OCI-LY3 (cell line): ENCODE measurements at regions not wholly inside any gene's neighbourhood (a gene's known extent, or its start where the extent isn't known, plus 50 kb on each side); places are given as distances from the start of the nearest gene placed in this dataset.

ENCODE experiments used
- H2AFZ ChIP-seq: fragments of 200-600, 300-600 bp; shearing (Covaris generic); 2 replicates; pipeline ENCODE4 v1.6.0; 2014; ENCODE audit warnings: antibody characterized with exemption, low read depth, low read length
- H3K27ac ChIP-seq: fragments of 200-600, 300-600 bp; sonication (generic); 2 replicates; pipeline ENCODE4 v1.5.1; 2014; ENCODE audit warnings: mild to moderate bottlenecking, low read length, moderate library complexity, mixed read lengths
- H3K27me3 ChIP-seq: fragments of 200-600, 300-600 bp; sonication (generic); 2 replicates; pipeline ENCODE4 v1.6.1; 2014; ENCODE audit warnings: low read depth, low read length, mixed read lengths
- H3K36me3 ChIP-seq: fragments of 200-600, 300-600 bp; sonication (generic); replicated peaks from 2 replicates; pipeline ENCODE3; 2014; ENCODE audit warnings: low read depth, low read length, mixed read lengths
- H3K4me1 ChIP-seq: fragments of 300-600, 200-600 bp; sonication (generic); 2 replicates; pipeline ENCODE4 v1.6.1; 2014; ENCODE audit warnings: low read length, mixed read lengths
- H3K4me2 ChIP-seq: fragments of 200-600, 300-600 bp; sonication (generic); 2 replicates; pipeline ENCODE4 v1.6.1; 2014; ENCODE audit warnings: low read length, mixed read lengths
- H3K4me3 ChIP-seq: fragments of 300-600, 200-600 bp; sonication (generic); 2 replicates; pipeline ENCODE4 v1.5.1; 2014; ENCODE audit warnings: antibody characterized with exemption, mild to moderate bottlenecking, low read length, moderate library complexity
- H3K79me2 ChIP-seq: fragments of 300-600, 200-600 bp; shearing (Covaris generic); 2 replicates; pipeline ENCODE4 v1.6.1; 2014; ENCODE audit warnings: mild to moderate bottlenecking, low read length, mixed read lengths
- H3K9ac ChIP-seq: fragments of 300-600, 200-600 bp; shearing (Covaris generic); 2 replicates; pipeline ENCODE4 v1.6.0; 2014; ENCODE audit warnings: mild to moderate bottlenecking, low read length, moderate library complexity
- H3K9me3 ChIP-seq: fragments of 200-600, 300-600 bp; shearing (Covaris generic); 2 replicates; pipeline ENCODE4 v1.6.1; 2014; ENCODE audit warnings: low read length, mixed read lengths; ENCODE audit not compliant: insufficient read depth
- H4K20me1 ChIP-seq: fragments of 200-600, 300-600 bp; sonication (generic); 2 replicates; pipeline ENCODE4 v1.6.1; 2016; ENCODE audit warnings: low read length, mixed read lengths; ENCODE audit not compliant: insufficient read depth
- CTCF ChIP-seq: fragments of 200-600, 300-600 bp; sonication (generic); IDR thresholded peaks from 2 replicates; pipeline ENCODE4 v1.5.1; 2014; ENCODE audit warnings: antibody characterized with exemption, low read length, low read depth
- EZH2phosphoT487 ChIP-seq: fragments of 200-600 bp; shearing (Covaris generic); IDR thresholded peaks from 2 replicates; pipeline ENCODE4 v1.6.1; 2018; ENCODE audit warnings: antibody characterized with exemption, mixed run types, low read depth

- H3K9ac ChIP-seq, result no peak overlapping the region
Measured at GRCh38 chr5:36355516-36355915, 53.8 kb upstream of the RANBP3L start.

DNA sequence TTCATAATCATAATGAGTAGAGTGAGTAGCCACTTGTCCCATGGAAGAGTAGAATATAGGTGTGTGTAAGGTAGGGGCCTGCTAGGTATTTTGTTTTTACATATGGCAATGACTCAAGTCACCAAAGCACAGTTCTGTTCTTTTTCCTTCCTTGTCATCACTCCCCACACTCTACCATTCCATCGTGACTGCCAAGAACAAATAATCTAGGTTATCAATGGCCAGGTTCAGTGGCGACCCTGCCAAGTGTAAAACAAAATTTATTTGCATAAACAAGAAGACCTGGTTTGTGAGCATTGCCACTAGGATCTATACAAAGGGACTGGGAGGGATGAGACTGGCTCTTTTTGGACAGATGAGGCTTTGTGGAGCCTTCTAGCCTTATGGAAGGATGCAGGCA is 55.2 kb upstream of the RANBP3L start:
- Histone ChIP-seq H3K79me2 (no peaks in the 10 kb centered on the region), H3K4me2 (no peak overlapping the region), H3K27me3 (no peaks in the 10 kb centered on the region), H3K9me3 (no peaks in the 10 kb centered on the region), H3K4me1 (no peaks in the 10 kb centered on the region), H2AFZ (no peak overlapping the region), H3K36me3 (no peaks in the 10 kb centered on the region), H3K27ac (no peak overlapping the region), H3K4me3 (no peak overlapping the region), H3K9ac (no peak overlapping the region), H4K20me1 (no peaks in the 10 kb centered on the region)
- TF ChIP-seq EZH2phosphoT487, result no peak
- TF ChIP-seq CTCF, result no peak

More at GRCh38 chr5:36355516-36355915, 53.8 kb upstream of the RANBP3L start:
- H2AFZ ChIP-seq, result no peak overlapping the region
- no peak overlapping the region for H3K4me3 ChIP-seq
- no peaks in the 10 kb centered on the region for H3K79me2 ChIP-seq
- H3K4me1 ChIP-seq, result no peaks in the 10 kb centered on the region
- H3K27me3 ChIP-seq, result no peaks in the 10 kb centered on the region
- H4K20me1 ChIP-seq, result no peaks in the 10 kb centered on the region
- TF ChIP-seq EZH2phosphoT487 (no peak), CTCF (no peak)
- no peaks in the 10 kb centered on the region for H3K36me3 ChIP-seq
- H3K4me2 ChIP-seq, result no peak overlapping the region
- H3K9me3 ChIP-seq, result no peaks in the 10 kb centered on the region
- no peak overlapping the region for H3K27ac ChIP-seq

DNA sequence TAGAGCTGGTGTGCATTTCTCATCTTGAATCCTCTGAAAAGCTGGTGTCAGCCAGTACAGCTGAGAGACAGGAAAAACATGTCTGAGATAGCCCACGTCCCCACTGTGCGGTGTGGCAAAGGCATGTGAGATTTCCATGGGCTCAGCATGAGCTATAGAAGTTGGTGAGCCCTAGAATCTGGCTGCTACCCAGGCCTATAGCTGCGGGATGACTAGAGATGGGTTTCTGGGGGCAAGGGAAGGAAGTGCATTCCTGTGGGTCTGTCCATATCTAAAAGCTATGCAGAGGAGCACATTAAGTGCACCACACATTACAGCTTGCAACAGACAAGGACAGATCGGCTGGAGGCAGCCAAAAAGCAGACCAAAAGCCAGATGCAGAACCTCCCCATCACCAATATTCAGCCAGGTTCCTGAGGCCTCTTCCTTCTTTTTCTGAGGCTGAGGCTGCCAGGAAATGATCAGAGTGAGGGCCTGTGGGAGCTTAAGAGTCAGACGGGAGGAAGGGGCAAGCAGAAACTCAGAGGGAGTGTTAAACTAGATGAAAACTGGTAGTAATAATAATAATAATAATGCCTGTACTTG is 55.8 kb upstream of the RANBP3L start:
- Histone ChIP-seq H3K4me2 (no peak overlapping the region), H3K27me3 (no peaks in the 10 kb centered on the region)

DNA sequence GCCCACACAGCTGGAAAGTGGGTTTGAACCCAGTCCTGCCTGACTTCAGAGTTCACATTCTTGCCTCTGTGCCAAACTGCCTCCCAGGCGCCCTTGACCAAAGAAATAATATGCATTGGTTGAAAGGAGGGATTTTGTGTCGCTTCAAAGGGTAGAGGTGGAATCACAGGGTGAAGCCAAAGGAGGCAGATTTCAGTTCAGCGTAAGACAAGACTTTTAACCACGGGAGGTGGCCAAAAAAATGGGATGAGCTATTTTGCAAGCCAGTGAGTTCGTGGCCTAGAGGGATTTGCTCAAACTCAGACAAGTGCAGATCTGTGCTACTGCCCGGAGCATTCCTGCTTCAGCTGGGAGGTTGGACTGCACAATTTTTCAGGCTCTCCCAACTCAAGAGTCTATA is 57.6 kb upstream of the RANBP3L start:
- no peaks in the 10 kb centered on the region for H3K36me3 ChIP-seq
- H2AFZ ChIP-seq, result no peak overlapping the region
- H3K27ac ChIP-seq, result no peak overlapping the region

More for the DNA sequence above, 55.8 kb upstream of the RANBP3L start:
- H3K79me2 ChIP-seq, result no peaks in the 10 kb centered on the region
- no peaks in the 10 kb centered on the region for H3K9me3 ChIP-seq
- H3K4me3 ChIP-seq, result no peak overlapping the region
- H3K4me1 ChIP-seq, result no peaks in the 10 kb centered on the region
- no peaks in the 10 kb centered on the region for H3K36me3 ChIP-seq
- no peak overlapping the region for H3K9ac ChIP-seq
- H3K27ac ChIP-seq, result no peak overlapping the region
- TF ChIP-seq CTCF, result no peak
- no peak for TF ChIP-seq EZH2phosphoT487
- H4K20me1 ChIP-seq, result no peaks in the 10 kb centered on the region
- H2AFZ ChIP-seq, result no peak overlapping the region

More for the DNA sequence above, 57.6 kb upstream of the RANBP3L start:
- H3K4me2 ChIP-seq, result no peak overlapping the region
- H3K4me1 ChIP-seq, result no peaks in the 10 kb centered on the region
- no peaks in the 10 kb centered on the region for H3K27me3 ChIP-seq
- H4K20me1 ChIP-seq, result no peaks in the 10 kb centered on the region
- H3K4me3 ChIP-seq, result no peak overlapping the region
- H3K79me2 ChIP-seq, result no peaks in the 10 kb centered on the region
- TF ChIP-seq CTCF (no peak), EZH2phosphoT487 (no peak)
- no peak overlapping the region for H3K9ac ChIP-seq
- H3K9me3 ChIP-seq, result no peaks in the 10 kb centered on the region
